ENCODE measurements at regions not wholly inside any gene's neighbourhood (a gene's known extent, or its start where the extent isn't known, plus 50 kb on each side); places are given as distances from the start of the nearest gene placed in this dataset.

- no peak overlapping the region for H3K4me3 ChIP-seq (ENCODE audit: low read depth, low read length)
- no peak for DNase-seq (ENCODE audit: low read depth)
- no peak for TF ChIP-seq CTCF (IDR thresholded peaks at IDR 0.05; ENCODE audit: insufficient read depth, low read depth, low read length, missing control alignments)
Observed at GRCh38 chr1:194931166-194931565, 1677.1 kb downstream of the KCNT2 start.

DNA sequence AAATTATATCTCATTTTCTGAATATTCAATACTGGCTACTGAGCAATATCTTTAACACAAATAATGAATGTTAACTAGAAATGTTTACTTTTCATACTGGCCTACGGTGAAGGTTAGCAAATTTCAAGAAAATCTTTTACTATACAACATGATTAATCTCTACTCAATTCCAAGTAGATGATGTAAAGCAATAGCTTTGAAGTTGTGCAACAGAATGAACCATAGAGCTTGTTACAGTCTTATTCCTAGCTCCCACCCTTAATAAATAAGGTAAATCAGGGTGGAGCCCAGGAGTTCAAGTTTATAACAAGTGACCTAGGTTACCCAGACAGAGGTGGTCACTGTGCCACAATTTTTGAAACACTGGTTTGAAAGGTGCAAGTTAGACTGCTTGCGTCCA, 1678.1 kb downstream of the KCNT2 start:
- no peak overlapping the region for H3K4me3 ChIP-seq (ENCODE audit: low read depth, low read length)
- DNase-seq (ENCODE audit: low read depth): no peak
- TF ChIP-seq CTCF (IDR thresholded peaks at IDR 0.05; ENCODE audit: insufficient read depth, low read depth, low read length, missing control alignments): no peak

GRCh38 chr1:194929357-194929756, 1678.9 kb downstream of the KCNT2 start:
- no peak for DNase-seq (ENCODE audit: low read depth)
- H3K4me3 ChIP-seq (ENCODE audit: low read depth, low read length): no peak overlapping the region
- TF ChIP-seq CTCF (IDR thresholded peaks at IDR 0.05; ENCODE audit: insufficient read depth, low read depth, low read length, missing control alignments): no peak

- DNase-seq (ENCODE audit: low read depth): no peak
- H3K4me3 ChIP-seq (ENCODE audit: low read depth, low read length): no peak overlapping the region
- TF ChIP-seq CTCF (IDR thresholded peaks at IDR 0.05; ENCODE audit: insufficient read depth, low read depth, low read length, missing control alignments): no peak
Observed at GRCh38 chr1:194919146-194919545, 1689.1 kb downstream of the KCNT2 start.

DNA sequence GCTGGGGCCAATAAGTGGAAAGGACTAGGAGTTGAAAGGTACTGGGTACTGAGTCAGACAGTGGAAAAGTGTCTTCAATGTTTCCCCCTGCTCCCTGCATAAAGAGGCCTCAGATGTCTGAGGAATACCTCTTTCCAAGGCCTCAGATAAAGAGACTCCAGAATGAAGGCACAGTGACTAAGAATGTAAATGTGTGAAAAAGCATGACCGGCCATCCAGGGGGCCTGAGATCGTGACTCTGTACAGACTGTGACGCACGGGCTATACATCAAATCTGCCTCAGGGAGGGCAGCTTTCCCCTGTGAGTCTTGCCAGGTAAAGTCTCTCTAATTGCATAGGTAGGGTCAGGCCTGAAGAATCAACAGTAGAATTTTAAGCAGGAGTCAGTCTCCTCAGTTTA, 1690.5 kb downstream of the KCNT2 start:
- no peak for TF ChIP-seq CTCF (IDR thresholded peaks at IDR 0.05; ENCODE audit: insufficient read depth, low read depth, low read length, missing control alignments)

GRCh38 chr1:194908643-194909042, 1699.6 kb downstream of the KCNT2 start:
- no peak for DNase-seq (ENCODE audit: low read depth)
- no peak overlapping the region for H3K4me3 ChIP-seq (ENCODE audit: low read depth, low read length)
- no peak for TF ChIP-seq CTCF (IDR thresholded peaks at IDR 0.05; ENCODE audit: insufficient read depth, low read depth, low read length, missing control alignments)

More for the DNA sequence above, 1690.5 kb downstream of the KCNT2 start:
- no peak for DNase-seq (ENCODE audit: low read depth)
- H3K4me3 ChIP-seq (ENCODE audit: low read depth, low read length): no peak overlapping the region

GRCh38 chr1:194903524-194903923, 1704.7 kb downstream of the KCNT2 start:
- DNase-seq (ENCODE audit: low read depth): no peak
- TF ChIP-seq CTCF (IDR thresholded peaks at IDR 0.05; ENCODE audit: insufficient read depth, low read depth, low read length, missing control alignments): no peak
- no peak overlapping the region for H3K4me3 ChIP-seq (ENCODE audit: low read depth, low read length)
